ENCODE measurements at regions not wholly inside any gene's neighbourhood (a gene's known extent, or its start where the extent isn't known, plus 50 kb on each side); places are given as distances from the start of the nearest gene placed in this dataset.

GRCh38 chr20:54379893-54380584 is 95.4 kb upstream of the DOK5 start:
- no peak for TF ChIP-seq ETS1 (IDR thresholded peaks at IDR 0.05)
- no peak for TF ChIP-seq JUNB (IDR thresholded peaks at IDR 0.05; ENCODE audit: unreplicated experiment)
- TF ChIP-seq, protein P1, sequence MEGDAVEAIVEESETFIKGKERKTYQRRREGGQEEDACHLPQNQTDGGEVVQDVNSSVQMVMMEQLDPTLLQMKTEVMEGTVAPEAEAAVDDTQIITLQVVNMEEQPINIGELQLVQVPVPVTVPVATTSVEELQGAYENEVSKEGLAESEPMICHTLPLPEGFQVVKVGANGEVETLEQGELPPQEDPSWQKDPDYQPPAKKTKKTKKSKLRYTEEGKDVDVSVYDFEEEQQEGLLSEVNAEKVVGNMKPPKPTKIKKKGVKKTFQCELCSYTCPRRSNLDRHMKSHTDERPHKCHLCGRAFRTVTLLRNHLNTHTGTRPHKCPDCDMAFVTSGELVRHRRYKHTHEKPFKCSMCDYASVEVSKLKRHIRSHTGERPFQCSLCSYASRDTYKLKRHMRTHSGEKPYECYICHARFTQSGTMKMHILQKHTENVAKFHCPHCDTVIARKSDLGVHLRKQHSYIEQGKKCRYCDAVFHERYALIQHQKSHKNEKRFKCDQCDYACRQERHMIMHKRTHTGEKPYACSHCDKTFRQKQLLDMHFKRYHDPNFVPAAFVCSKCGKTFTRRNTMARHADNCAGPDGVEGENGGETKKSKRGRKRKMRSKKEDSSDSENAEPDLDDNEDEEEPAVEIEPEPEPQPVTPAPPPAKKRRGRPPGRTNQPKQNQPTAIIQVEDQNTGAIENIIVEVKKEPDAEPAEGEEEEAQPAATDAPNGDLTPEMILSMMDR (conservative IDR thresholded peaks at IDR 0.05; ENCODE audit: low read depth in 2 of 2): no peak
- no peak for TF ChIP-seq REST (IDR thresholded peaks at IDR 0.05; ENCODE audit: unreplicated experiment)
- no peak for TF ChIP-seq EZH2 (IDR thresholded peaks at IDR 0.05; ENCODE audit: low read depth, unreplicated experiment)
- no peak for TF ChIP-seq POLR2AphosphoS5 (IDR thresholded peaks at IDR 0.05; ENCODE audit: low read depth)
- TF ChIP-seq ZNF331 (CRISPR knock-in tag; IDR thresholded peaks at IDR 0.05; ENCODE audit: low read depth): no peak
- no peak for TF ChIP-seq EZH2phosphoT487 (IDR thresholded peaks at IDR 0.05; ENCODE audit: unreplicated experiment)

Measured in GM23338 (cell line).